Fibroblast of skin of abdomen (primary cell): ENCODE measurements at regions not wholly inside any gene's neighbourhood (a gene's known extent, or its start where the extent isn't known, plus 50 kb on each side); places are given as distances from the start of the nearest gene placed in this dataset.

ENCODE experiments used
- DNase-seq: peaks from one replicate; pipeline ENCODE4 v3.0.0-alpha.2; 2013

DNA sequence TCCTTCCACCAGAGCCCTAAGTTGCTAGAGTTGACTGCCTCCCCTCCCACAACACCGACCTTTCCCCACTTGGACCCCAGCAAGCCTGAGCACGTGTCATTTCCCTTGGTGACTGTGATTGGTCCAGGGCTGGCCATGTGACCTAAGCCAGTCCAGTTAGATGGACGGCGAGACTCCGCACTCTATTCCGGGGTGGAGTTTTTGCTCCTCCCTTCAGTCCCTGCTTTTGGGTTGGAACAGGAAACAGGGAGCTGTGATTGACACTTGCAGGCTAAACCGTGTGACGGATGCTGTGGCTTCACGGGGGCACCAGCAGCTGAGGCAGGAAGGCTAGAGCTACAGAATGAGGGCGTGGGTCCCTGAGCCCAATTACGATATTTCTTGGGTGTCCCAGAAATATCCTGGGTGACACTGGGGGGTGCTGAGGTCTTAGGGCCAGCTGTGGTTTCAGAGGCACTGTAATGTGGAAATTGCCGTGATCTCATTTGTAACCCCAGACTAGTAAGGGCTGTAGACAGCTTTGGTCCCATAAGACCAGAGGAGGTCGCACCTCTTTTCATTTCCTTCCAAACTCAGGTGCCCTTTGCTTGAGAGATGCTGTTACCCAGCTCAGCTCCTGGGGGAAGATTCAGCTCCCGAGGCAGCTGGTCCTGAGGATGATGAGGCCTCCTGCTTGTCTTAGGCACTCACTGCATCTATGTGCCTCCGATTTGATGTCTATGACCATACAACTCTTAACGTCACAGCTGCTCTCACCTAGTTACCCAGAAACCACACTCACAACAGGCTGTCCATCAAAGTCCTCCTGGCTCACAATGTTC, 102.7 kb upstream of the NPTX2 start:
- DNase-seq = no peak

- no peak for DNase-seq
Measured at GRCh38 chr7:98511175-98511574, 105.9 kb upstream of the NPTX2 start.

GRCh38 chr7:98509836-98510235, 107.2 kb upstream of the NPTX2 start:
- no peak for DNase-seq

- no peak for DNase-seq
Measured at GRCh38 chr7:98506471-98506870, 105.6 kb upstream of the BAIAP2L1 start.

- no peak for DNase-seq
Measured at GRCh38 chr7:98500764-98501163, 99.9 kb upstream of the BAIAP2L1 start.

GRCh38 chr7:98496618-98497017, 95.7 kb upstream of the BAIAP2L1 start:
- DNase-seq = no peak

DNA sequence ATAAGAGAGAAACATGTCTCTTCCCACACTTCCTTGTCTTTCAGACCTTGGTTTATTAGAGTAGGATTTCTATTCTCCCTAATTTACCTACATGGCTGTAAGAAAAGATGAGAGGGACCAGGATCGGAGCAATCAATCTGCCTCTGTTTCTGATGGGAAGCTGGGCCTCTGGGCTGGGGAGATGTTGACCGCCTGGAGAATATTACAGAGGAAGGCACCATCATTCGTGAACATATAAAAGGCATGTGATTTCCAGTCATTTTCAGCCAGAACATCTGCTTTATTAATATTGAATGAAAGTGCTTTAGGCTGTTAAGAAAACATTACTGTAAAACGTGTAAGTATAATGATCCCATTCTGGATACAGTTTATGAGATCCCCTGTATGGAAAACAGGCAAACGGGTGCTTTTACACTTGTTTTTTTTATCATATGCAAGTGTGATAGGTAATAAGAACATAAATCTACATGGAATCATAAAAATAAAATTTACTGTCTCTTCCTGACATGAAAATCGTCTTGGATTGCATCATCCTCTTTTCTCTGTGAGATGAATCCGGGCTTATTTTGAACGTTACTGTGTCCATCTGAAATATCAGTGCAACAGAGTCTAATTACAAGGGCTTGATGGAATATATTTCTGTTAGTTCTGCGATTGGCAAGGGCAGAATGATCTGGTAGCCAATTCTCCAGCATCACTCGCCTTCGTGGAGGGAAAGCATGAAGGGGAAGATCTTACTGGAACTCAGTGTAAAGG, 94.5 kb upstream of the BAIAP2L1 start:
- DNase-seq = no peak

DNA sequence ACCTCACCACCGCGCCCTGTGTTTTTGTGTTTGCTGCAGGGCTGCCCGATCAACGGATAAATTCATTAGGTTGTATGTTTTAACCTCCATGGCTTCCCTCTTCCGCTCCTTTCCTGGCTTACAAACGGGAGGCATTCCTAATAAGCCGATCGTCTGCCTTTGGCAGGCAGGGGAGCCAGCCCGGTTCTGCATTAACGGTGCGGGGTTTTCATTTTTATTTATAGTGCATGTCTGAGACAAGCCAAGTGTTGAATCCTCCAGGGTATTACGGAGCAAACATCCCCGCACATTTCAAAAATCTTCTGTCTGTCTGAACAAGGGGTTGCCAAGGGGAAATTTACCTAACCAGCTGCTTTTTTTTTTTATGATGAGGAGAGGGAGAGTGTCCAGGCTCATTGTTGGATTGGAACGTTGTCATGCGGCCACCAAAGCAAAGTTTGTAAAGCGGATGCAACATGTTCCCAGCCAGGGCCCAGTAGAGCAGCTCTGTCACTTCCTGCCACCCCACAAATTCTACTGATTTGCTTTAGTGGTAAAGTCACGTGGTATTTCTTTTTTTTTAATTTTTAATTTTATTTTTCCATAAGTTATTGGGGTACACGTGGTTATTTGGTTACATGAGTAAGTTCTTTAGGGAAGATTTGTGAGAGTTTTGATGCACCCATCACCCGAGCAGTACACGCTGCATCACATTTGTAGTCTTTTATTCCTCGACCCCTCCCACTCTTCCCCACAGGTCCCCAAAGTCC, 92.3 kb upstream of the BAIAP2L1 start:
- no peak for DNase-seq

DNA sequence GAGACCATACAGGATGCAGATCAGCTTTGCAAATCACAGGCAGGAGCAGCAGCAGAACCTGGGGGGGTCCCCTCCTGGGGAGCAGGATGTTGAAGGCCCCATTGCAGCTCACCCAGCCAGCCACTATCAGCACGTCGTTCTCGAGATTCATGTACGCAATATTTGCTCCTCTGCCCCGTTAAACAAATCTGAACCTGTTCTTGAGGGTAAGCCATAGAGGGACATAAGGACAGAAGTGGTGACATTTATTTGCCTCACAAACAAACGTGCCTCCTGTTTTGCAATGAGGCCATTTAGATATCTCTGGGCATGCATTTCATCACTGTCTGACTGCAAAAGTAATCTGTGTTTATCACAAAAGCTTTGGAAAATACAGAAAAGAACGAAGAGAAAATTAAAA, 87.3 kb upstream of the BAIAP2L1 start:
- DNase-seq = no peak

DNA sequence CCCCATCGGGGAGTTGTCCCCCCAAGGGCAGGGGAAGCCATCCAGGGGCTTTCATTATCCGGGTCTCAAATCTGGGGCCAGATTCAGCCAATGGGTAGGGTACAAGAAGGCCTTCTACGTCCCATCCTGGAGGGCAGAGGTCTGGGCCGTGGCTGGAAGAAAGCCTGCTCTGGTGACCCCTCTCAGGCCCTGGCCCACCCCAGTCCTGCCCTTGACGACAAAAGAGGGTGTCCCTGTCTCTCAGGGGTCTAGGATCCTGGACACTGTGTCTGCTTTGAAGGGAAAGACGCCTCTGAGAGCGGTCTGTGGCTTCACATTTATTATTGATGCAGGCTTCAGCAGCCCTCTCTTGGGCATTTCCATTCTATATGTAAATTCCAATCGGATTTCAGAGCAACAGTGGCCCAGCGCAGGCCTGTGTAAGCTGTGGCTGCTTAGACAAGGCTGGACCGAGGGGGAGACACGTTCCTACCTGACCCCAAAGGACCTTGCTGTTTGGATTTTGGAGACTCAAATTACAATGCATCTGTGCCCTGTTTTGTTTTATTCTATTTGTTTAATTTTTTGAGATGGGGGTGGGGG, 83.2 kb upstream of the BAIAP2L1 start:
- DNase-seq = no peak

DNA sequence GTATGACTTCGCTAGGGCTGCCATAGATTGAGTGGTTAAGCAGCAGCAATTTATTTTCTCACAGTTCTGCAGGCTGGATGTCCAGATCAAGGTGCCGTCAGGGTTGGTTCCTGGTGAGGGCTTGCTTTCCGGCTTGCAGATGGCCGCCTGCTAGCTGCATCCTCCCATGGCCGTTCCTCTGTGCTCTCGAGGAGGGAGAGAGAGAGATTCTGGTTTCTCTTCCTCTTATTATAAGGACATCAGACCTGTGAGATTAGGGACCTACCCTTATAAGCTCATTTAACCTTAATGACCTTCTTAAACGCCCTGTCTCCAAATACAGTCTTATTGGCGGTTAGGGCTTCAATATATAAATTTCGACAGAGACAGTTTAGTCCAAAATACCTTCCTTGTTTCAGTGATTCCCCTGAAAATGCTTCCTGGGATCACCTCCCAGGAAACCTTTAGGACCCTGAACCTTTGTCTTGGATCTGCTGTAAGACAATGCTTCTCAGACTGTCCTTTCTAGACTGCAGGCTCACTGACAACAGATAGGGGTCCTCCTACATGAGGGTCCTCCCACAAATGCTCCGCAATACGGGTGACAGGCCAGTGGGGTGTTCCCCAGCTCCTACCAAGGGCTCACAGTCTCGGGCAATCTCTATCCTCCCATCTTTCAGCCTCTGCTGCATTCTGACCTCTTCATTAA, 82.5 kb upstream of the BAIAP2L1 start:
- DNase-seq = no peak

DNA sequence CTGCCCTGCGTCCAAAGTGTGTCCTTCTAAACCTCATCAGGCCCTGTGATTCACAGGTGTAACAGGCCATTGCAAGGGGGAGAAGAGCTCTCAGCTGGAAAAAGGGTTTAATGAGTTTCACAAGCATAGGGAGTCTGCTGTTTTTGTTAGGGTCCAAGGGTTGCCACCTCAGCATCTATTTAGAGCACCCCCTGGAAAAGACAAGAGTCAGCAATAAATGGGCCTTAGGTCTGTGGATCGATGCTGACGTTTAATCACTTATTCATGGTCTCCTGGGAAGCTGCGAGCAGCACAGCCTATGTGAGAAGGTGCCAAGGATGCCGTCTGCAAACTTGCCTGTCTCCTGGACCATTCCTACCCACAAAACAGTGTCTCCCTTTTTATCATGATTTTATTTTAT, 78.4 kb upstream of the BAIAP2L1 start:
- DNase-seq = no peak

GRCh38 chr7:98475352-98475751, 74.5 kb upstream of the BAIAP2L1 start:
- DNase-seq = no peak

DNA sequence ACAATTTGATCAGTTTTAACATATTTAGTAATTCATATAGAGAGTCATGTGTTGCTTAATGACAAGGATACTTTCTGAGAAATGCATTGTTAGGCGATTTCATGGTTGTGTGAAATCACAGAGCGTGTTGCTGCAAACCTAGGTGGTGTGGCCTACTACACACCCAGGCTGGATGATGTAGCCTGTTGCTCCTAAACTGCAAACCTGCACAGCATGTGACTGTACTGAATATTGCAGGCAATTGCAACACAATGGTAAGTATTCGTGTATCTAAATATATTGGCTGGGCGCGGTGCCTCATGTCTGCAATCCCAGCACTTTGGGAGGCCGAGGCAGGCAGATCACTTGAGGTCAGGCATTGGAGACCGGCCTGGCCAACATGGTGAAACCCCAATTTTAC, 73.7 kb upstream of the BAIAP2L1 start:
- DNase-seq = no peak

DNA sequence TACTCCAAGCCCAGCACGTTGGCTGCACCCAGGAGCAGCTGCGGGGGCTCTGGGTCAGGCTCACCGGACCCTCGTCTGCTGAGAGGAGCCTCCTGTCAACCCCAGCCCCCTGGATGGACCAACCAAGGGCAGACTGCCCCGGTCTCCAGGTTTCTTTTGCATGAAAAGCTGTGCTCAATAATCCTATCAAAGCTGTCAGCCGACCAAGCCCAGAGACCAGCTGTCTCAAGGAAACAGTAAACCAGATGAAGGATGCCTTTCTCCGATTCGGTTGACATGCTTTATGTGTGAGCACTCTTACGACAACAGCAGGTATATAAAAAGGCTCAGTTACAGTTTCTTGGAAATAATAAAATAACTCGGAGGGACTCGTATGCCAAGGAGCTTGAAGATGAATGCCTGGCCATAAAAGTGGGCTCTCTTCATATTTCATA, 71.6 kb upstream of the BAIAP2L1 start:
- DNase-seq = no peak

- no peak for DNase-seq
Measured at GRCh38 chr7:98470485-98471240, 69.8 kb upstream of the BAIAP2L1 start.

GRCh38 chr7:98469088-98469487, 68.2 kb upstream of the BAIAP2L1 start:
- no peak for DNase-seq

DNA sequence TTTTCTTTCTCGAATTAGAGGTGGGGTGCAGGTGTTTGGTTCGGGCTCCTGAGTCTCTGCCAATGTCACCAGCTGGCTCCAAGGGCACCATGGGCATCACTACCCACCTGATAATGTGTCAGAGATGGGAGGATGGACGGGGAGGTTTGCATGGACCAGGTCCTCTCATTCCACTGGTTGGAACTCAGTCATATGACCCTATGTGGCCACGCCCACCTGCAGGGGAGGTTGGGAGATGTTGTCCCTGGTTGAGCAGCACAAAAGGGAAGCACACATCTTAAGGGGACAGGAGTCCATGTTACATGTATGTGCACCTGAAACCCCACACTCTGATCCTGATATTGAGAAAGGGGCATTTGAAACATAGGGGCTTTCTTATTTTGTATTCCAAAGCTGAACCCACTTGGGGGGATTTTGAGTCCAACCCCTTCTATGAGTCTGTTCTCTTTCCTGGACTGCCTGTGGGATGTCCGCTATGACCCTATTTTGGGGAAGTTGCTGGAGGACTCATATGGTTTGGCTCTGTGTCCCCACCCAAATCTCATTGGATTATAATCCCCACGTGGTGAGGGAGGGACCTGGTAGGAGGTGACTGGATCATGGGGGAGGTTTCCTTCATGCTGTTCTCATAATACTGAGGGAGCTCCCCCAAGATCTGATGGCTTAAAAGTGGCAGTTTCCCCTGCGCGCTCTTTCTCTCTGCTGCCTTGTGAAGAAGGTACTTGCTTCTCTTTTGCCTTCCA, 66.9 kb upstream of the BAIAP2L1 start:
- DNase-seq = no peak

- DNase-seq = no peak
Measured at GRCh38 chr7:98465022-98465421, 64.1 kb upstream of the BAIAP2L1 start.

DNA sequence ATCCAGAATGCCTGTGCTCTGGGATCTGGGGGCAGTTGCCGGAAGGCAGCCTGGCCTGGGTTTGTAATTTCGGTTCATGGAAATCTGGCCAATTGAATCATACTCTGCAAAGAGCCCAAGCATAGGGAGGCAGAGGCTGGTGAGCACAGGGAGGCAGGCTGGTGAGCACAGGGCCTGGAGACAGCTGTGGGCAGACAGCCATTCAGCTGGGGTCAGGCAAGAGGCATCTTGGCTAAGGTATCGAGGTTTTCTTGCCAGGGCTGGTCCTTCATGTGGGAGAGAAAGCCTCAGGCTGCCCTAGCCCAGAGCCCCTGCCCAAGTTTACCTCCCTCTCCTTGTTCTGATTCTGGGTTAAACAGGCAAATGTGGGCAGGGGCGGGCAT, 63.7 kb upstream of the BAIAP2L1 start:
- no peak for DNase-seq
